Fibroblast of upper back skin (primary cell): ENCODE measurements at regions not wholly inside any gene's neighbourhood (a gene's known extent, or its start where the extent isn't known, plus 50 kb on each side); places are given as distances from the start of the nearest gene placed in this dataset.

Source experiments
- DNase-seq: peaks from one replicate; pipeline ENCODE4 v3.0.0-alpha.2; 2013

- DNase-seq: no peak
Measured at GRCh38 chr16:52095471-52095870, 451.5 kb downstream of the TOX3 start.

GRCh38 chr16:52092126-52092525, 454.8 kb downstream of the TOX3 start:
- DNase-seq: no peak

GRCh38 chr16:52090080-52090479, 456.9 kb downstream of the TOX3 start:
- DNase-seq: peak; percentile 4

- no peak for DNase-seq
Measured at GRCh38 chr16:52089476-52089875, 457.5 kb downstream of the TOX3 start.

GRCh38 chr16:52086901-52087300, 460.0 kb downstream of the TOX3 start:
- no peak for DNase-seq

- no peak for DNase-seq
Measured at GRCh38 chr16:52078716-52079655, 468.0 kb downstream of the TOX3 start.

- no peak for DNase-seq
Measured at GRCh38 chr16:52077607-52078006, 469.3 kb downstream of the TOX3 start.

GRCh38 chr16:52076801-52077201, 470.1 kb downstream of the TOX3 start:
- no peak for DNase-seq

- DNase-seq: no peak
Measured at GRCh38 chr16:52076332-52076731, 470.6 kb downstream of the TOX3 start.

GRCh38 chr16:52074133-52074532, 472.8 kb downstream of the TOX3 start:
- no peak for DNase-seq

GRCh38 chr16:52073024-52073423, 473.9 kb downstream of the TOX3 start:
- DNase-seq: no peak

GRCh38 chr16:52071101-52071500, 475.8 kb downstream of the TOX3 start:
- no peak for DNase-seq

- no peak for DNase-seq
Measured at GRCh38 chr16:52070341-52071057, 476.4 kb downstream of the TOX3 start.

GRCh38 chr16:52069866-52070265, 477.1 kb downstream of the TOX3 start:
- DNase-seq: peak; percentile 14

GRCh38 chr16:52068447-52069074, 478.4 kb downstream of the TOX3 start:
- DNase-seq: no peak

- no peak for DNase-seq
Measured at GRCh38 chr16:52066962-52067361, 480.0 kb downstream of the TOX3 start.

GRCh38 chr16:52056259-52056658, 490.7 kb downstream of the TOX3 start:
- no peak for DNase-seq

GRCh38 chr16:52055381-52055780, 491.6 kb downstream of the TOX3 start:
- DNase-seq: no peak

- DNase-seq: no peak
Measured at GRCh38 chr16:52054326-52054725, 492.6 kb downstream of the TOX3 start.

- DNase-seq: no peak
Measured at GRCh38 chr16:52052818-52053217, 494.1 kb downstream of the TOX3 start.

GRCh38 chr16:52051414-52052172, 495.4 kb downstream of the TOX3 start:
- DNase-seq: no peak

GRCh38 chr16:52050418-52050817, 496.5 kb downstream of the TOX3 start:
- DNase-seq: no peak

- no peak for DNase-seq
Measured at GRCh38 chr16:52035436-52035835, 511.5 kb downstream of the TOX3 start.
